ENCODE measurements at regions not wholly inside any gene's neighbourhood (a gene's known extent, or its start where the extent isn't known, plus 50 kb on each side); places are given as distances from the start of the nearest gene placed in this dataset.

DNA sequence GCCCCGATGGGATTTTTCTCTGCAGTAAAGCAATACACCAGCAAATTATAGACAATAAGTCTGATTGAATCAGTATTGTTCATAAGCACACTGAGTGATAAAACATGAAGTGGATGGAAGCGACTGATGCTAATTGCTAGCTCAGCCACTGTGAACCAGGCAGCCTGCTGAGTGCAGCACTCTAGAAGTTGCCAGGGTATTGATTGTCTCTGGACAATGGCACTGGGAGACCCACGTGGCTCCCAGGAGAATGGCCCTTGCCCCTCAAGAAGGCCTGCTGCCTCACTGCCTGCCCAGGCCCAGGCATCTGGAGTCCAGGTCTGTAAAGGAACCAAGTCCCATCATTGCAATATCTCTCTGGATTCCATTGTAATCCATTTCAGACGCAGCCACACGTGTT, 80.4 kb upstream of the TCERG1L start:
- WGBS, 2 donors = 69% methylated on average over 5 of the region's 5 CpGs
- intact Hi-C loops (cut with DNase I) = no loop called here

DNA sequence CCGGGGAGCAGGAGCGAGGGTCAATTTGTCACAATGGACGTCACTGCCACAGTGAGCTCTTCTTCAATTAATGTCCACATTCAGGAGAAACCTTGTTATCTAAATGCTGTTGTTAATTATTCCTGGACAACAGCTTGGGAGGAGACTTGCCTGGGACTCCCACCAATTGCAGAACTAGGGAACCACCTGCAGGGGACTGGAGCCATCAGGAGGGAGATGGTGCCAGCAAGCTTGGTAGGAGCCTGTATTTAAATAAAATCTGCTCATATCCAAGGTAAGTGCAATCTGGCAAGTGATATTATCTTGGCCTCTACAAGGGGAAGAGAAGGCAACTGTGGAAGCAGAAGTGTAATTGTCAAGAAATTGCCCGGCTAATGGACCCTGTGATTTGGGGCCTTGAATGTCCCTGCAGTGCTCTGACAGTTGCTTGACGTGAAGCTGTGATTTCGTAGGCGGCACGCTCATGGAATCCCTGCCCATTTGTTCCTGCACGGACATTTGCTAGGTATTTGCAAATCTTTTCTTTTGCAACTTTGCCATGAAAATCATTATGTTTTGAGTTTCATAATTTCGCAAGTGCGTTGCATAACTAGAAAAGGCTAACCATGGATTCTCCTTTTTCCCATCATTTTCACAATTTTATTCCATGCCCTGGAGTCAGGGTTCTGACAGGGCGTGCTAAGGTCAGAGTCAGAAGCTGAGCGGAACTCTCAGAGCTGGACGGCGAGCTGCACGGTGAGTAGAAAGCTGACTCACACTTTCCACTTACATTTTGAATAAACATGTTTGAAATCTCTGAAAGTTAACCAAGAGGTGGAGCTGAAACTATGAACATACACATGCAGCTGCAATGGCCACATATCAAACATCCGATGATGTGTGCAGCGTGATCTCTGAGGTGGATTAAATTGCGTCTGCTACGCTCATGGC, 84.9 kb upstream of the TCERG1L start:
- intact Hi-C loops (cut with DNase I) = no loop called here
- no peaks in the 10 kb centered on the region for H3K36me3 ChIP-seq (replicated peaks in 1 of 2; ENCODE audit: insufficient read depth in 1 of 2, low read depth in 2 of 2)
- ATAC-seq (no peak), DNase-seq (peak in 3 of 4 donors; percentile 6 to 39 (median 17))
- no peak overlapping the region for H3K27ac ChIP-seq
- no peaks in the 10 kb centered on the region for H3K4me1 ChIP-seq
- WGBS, 2 donors = 38 to 45% methylated on average over 20 of the region's 20 CpGs
- H3K27me3 ChIP-seq = no peaks in the 10 kb centered on the region
- TF ChIP-seq, protein P1, sequence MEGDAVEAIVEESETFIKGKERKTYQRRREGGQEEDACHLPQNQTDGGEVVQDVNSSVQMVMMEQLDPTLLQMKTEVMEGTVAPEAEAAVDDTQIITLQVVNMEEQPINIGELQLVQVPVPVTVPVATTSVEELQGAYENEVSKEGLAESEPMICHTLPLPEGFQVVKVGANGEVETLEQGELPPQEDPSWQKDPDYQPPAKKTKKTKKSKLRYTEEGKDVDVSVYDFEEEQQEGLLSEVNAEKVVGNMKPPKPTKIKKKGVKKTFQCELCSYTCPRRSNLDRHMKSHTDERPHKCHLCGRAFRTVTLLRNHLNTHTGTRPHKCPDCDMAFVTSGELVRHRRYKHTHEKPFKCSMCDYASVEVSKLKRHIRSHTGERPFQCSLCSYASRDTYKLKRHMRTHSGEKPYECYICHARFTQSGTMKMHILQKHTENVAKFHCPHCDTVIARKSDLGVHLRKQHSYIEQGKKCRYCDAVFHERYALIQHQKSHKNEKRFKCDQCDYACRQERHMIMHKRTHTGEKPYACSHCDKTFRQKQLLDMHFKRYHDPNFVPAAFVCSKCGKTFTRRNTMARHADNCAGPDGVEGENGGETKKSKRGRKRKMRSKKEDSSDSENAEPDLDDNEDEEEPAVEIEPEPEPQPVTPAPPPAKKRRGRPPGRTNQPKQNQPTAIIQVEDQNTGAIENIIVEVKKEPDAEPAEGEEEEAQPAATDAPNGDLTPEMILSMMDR (IDR thresholded peaks at IDR 0.05) = peak in 2 of 7 experiments; percentile 3 to 13
- no peak for TF ChIP-seq POLR2A (IDR thresholded peaks at IDR 0.05)
- H3K9me3 ChIP-seq = no peaks in the 10 kb centered on the region
- no peak overlapping the region for H3K4me3 ChIP-seq

More for the DNA sequence above, 80.4 kb upstream of the TCERG1L start:
- TF ChIP-seq, protein P1 (IDR thresholded peaks at IDR 0.05) = no peak
- ATAC-seq = no peak
- H3K27me3 ChIP-seq = no peaks in the 10 kb centered on the region
- no peak for DNase-seq
- H3K36me3 ChIP-seq (replicated peaks in 1 of 2; ENCODE audit: insufficient read depth in 1 of 2, low read depth in 2 of 2) = no peaks in the 10 kb centered on the region
- no peak overlapping the region for H3K4me3 ChIP-seq
- H3K9me3 ChIP-seq = no peaks in the 10 kb centered on the region
- no peak overlapping the region for H3K27ac ChIP-seq
- H3K4me1 ChIP-seq = no peaks in the 10 kb centered on the region

GRCh38 chr10:131398166-131398565, 86.6 kb upstream of the TCERG1L start:
- Histone ChIP-seq H3K4me1 (no peaks in the 10 kb centered on the region), H3K9me3 (no peaks in the 10 kb centered on the region), H3K27me3 (no peaks in the 10 kb centered on the region), H3K27ac (no peak overlapping the region), H3K4me3 (no peak overlapping the region), H3K36me3 (replicated peaks in 1 of 2; ENCODE audit: insufficient read depth in 1 of 2, low read depth in 2 of 2) (no peaks in the 10 kb centered on the region)
- ATAC-seq (no peak), DNase-seq (no peak)
- WGBS, 2 donors = 65 to 71% methylated on average over 5 of the region's 5 CpGs
- intact Hi-C loops (cut with DNase I) = no loop called here
- no peak for TF ChIP-seq POLR2A (IDR thresholded peaks at IDR 0.05)
- TF ChIP-seq, protein P1 (IDR thresholded peaks at IDR 0.05) = no peak

GRCh38 chr10:131399981-131400380, 88.5 kb upstream of the TCERG1L start:
- Histone ChIP-seq H3K27me3 (no peaks in the 10 kb centered on the region), H3K4me3 (no peak overlapping the region), H3K4me1 (no peaks in the 10 kb centered on the region), H3K27ac (no peak overlapping the region), H3K36me3 (replicated peaks in 1 of 2; ENCODE audit: insufficient read depth in 1 of 2, low read depth in 2 of 2) (no peaks in the 10 kb centered on the region), H3K9me3 (no peaks in the 10 kb centered on the region)
- TF ChIP-seq POLR2A (IDR thresholded peaks at IDR 0.05) = no peak
- TF ChIP-seq, protein P1 (IDR thresholded peaks at IDR 0.05) = no peak
- DNase-seq = no peak
- intact Hi-C loops (cut with DNase I) = no loop called here
- no peak for ATAC-seq
- 67 to 73% methylated on average over 7 of the region's 7 CpGs for WGBS, 2 donors

DNA sequence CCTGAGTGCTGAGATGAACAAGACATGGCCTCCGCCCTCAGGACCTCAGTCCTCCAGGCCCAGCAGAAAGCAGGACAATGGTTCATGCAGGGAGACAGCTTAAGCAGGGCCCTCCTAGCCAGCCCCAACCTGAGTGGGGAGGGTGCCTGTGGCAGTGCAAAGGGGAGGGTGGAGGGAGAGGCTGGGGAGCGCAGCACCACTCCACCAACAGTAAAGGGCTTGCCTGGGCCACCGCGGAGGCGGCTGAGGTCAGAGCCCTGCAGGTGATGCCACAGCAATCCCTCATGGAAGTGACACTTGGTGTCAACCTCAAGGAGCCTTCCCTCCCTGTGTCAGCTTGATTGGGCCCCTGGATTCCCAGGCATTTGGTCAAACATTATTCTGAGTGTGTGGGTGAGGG, 89.0 kb upstream of the TCERG1L start:
- H3K4me1 ChIP-seq = no peaks in the 10 kb centered on the region
- DNase-seq (no peak), ATAC-seq (no peak)
- 76 to 87% methylated on average over 5 of the region's 5 CpGs for WGBS, 2 donors
- H3K4me3 ChIP-seq = no peak overlapping the region
- intact Hi-C loops (cut with DNase I) = no loop called here
- H3K9me3 ChIP-seq = no peaks in the 10 kb centered on the region
- TF ChIP-seq, protein P1 (IDR thresholded peaks at IDR 0.05) = no peak
- no peak for TF ChIP-seq POLR2A (IDR thresholded peaks at IDR 0.05)
- no peak overlapping the region for H3K27ac ChIP-seq
- H3K36me3 ChIP-seq (replicated peaks in 1 of 2; ENCODE audit: insufficient read depth in 1 of 2, low read depth in 2 of 2) = no peaks in the 10 kb centered on the region
- no peaks in the 10 kb centered on the region for H3K27me3 ChIP-seq

Measured in body of pancreas (tissue), 4 donors.